H1 (cell line): ENCODE measurements at regions not wholly inside any gene's neighbourhood (a gene's known extent, or its start where the extent isn't known, plus 50 kb on each side); places are given as distances from the start of the nearest gene placed in this dataset.

Experiments
- CTCF ChIA-PET: fragments of 300-600 bp; sonication (Branson Sonifier 250); formaldehyde crosslinking; loops from one replicate; lab custom pipeline; 2021; ENCODE audit not compliant: partially characterized antibody; lab: Charles Lee
- POLR2A ChIA-PET: fragments of 300-600 bp; sonication (Branson Sonifier 250); formaldehyde crosslinking; loops from one replicate; lab custom pipeline; 2021; ENCODE audit warnings: inconsistent platforms; ENCODE audit not compliant: partially characterized antibody; lab: Charles Lee
- DNase-seq, 2 experiments: peaks; one replicate each; pipeline versions ENCODE4 v3.0.0 to v3.0.0-alpha.2; 2010 to 2022; ENCODE audit warnings: low spot score in 2 of 2, low read depth in 1 of 2, mixed read lengths in 1 of 2
- FAIRE-seq: peaks from 2 replicates; lab custom pipeline; 2011; peaks lifted over from hg19 to GRCh38; lab: Jason Lieb, UNC
- H2AFZ ChIP-seq: 2 replicates; pipeline ENCODE4 v1.8.1; 2012; ENCODE audit warnings: low read length, inconsistent platforms
- H2AK5ac ChIP-seq: 2 replicates; pipeline ENCODE4 v1.6.1; 2013; ENCODE audit warnings: low read depth, low read length
- H2BK120ac ChIP-seq: replicated peaks from 2 replicates; pipeline ENCODE3; 2013; ENCODE audit warnings: low read depth, low read length, inconsistent platforms
- H2BK12ac ChIP-seq: 2 replicates; pipeline ENCODE4 v1.6.1; 2013; ENCODE audit warnings: low read depth, low read length
- H2BK15ac ChIP-seq: 2 replicates; pipeline ENCODE4 v1.6.1; 2013; ENCODE audit warnings: low read length
- H2BK20ac ChIP-seq: 2 replicates; pipeline ENCODE4 v1.6.1; 2013; ENCODE audit warnings: low read length
- H2BK5ac ChIP-seq: 2 replicates; pipeline ENCODE4 v1.6.1; 2013; ENCODE audit warnings: low read depth, low read length
- H3K14ac ChIP-seq: 2 replicates; pipeline ENCODE4 v1.6.1; 2013; ENCODE audit warnings: inconsistent platforms; ENCODE audit not compliant: insufficient read length
- H3K18ac ChIP-seq: 2 replicates; pipeline ENCODE4 v1.6.1; 2013; ENCODE audit warnings: low read length; ENCODE audit errors: extremely low read depth
- H3K23ac ChIP-seq: 2 replicates; pipeline ENCODE4 v1.6.1; 2013; ENCODE audit warnings: inconsistent platforms; ENCODE audit not compliant: insufficient read length
- H3K23me2 ChIP-seq: 2 replicates; pipeline ENCODE4 v1.6.1; 2013; ENCODE audit warnings: low read depth, low read length
- H3K27ac ChIP-seq: 2 replicates; pipeline ENCODE4 v1.6.1; 2011; ENCODE audit warnings: low read depth, low read length, inconsistent platforms
- H3K27me3 ChIP-seq, 4 experiments: replicated peaks in 1 of 4; 1 replicate in 1 of 4; 2 replicates in 3 of 4; pipeline versions ENCODE4 v1.6.1 to v1.8.1; 2011 to 2013; ENCODE audit warnings: low read length in 3 of 4, mild to moderate bottlenecking in 3 of 4, inconsistent platforms in 2 of 4, mixed read lengths in 2 of 4, moderate library complexity in 1 of 4; ENCODE audit not compliant: control insufficient read depth in 3 of 4, insufficient read depth in 3 of 4; ENCODE audit errors: extremely low read depth in 1 of 4
- H3K36me3 ChIP-seq, 4 experiments: 2 replicates each; pipeline versions ENCODE4 v1.6.1 to v1.8.1; 2011 to 2013; ENCODE audit warnings: mild to moderate bottlenecking in 4 of 4, low read length in 3 of 4, moderate library complexity in 2 of 4, control low read depth in 1 of 4, inconsistent platforms in 1 of 4; ENCODE audit not compliant: insufficient read depth in 4 of 4, control insufficient read depth in 2 of 4
- H3K4ac ChIP-seq: replicated peaks from 2 replicates; pipeline ENCODE3; 2013; ENCODE audit warnings: low read length, low read depth, mixed read lengths, inconsistent platforms; ENCODE audit not compliant: insufficient read length
- H3K4me1 ChIP-seq, 4 experiments: replicated peaks in 1 of 4; 1 replicate in 1 of 4; 2 replicates in 3 of 4; pipeline versions ENCODE4 v1.6.1 to v1.8.1; 2011 to 2013; ENCODE audit warnings: low read length in 3 of 4, inconsistent platforms in 2 of 4, mixed read lengths in 1 of 4; ENCODE audit not compliant: insufficient read depth in 4 of 4, control insufficient read depth in 3 of 4
- H3K4me2 ChIP-seq, 2 experiments: 2 replicates each; pipeline versions ENCODE4 v1.6.1 to v1.8.1; 2011 to 2013; ENCODE audit warnings: low read depth in 2 of 2, low read length in 2 of 2, control low read depth in 1 of 2, inconsistent platforms in 1 of 2, mild to moderate bottlenecking in 1 of 2; ENCODE audit not compliant: insufficient read depth in 1 of 2
- H3K4me3 ChIP-seq, 4 experiments: fragments of 200-600, 300-600 bp in 1 of 4; sonication (generic), shearing (Covaris generic), sonication (Bioruptor Twin) in 1 of 4; 2 replicates each; pipeline versions ENCODE4 v1.5.1 to v1.8.1; 2011 to 2016; ENCODE audit warnings: low read length in 4 of 4, low read depth in 3 of 4, control low read depth in 2 of 4, inconsistent platforms in 2 of 4, mild to moderate bottlenecking in 2 of 4, mixed read lengths in 1 of 4, moderate library complexity in 1 of 4; ENCODE audit not compliant: insufficient read depth in 2 of 4; ENCODE audit errors: extremely low read depth in 1 of 4
- H3K56ac ChIP-seq: replicated peaks from 2 replicates; pipeline ENCODE3; 2013; ENCODE audit warnings: low read depth, mild to moderate bottlenecking, mixed read lengths, low read length, inconsistent platforms; ENCODE audit not compliant: insufficient read length
- H3K79me1 ChIP-seq: 2 replicates; pipeline ENCODE4 v1.6.1; 2013; ENCODE audit warnings: low read depth, low read length, control low read depth
- H3K79me2 ChIP-seq, 2 experiments: 2 replicates each; pipeline versions ENCODE4 v1.6.1 to v1.8.1; 2012 to 2013; ENCODE audit warnings: low read length in 2 of 2, mild to moderate bottlenecking in 2 of 2, inconsistent platforms in 1 of 2; ENCODE audit not compliant: insufficient read depth in 2 of 2, control insufficient read depth in 1 of 2
- H3K9ac ChIP-seq, 4 experiments: replicated peaks in 1 of 4; 1 replicate in 1 of 4; 2 replicates in 3 of 4; pipeline versions ENCODE4 v1.6.1 to v1.8.1; 2011 to 2013; ENCODE audit warnings: low read depth in 3 of 4, low read length in 3 of 4, control low read depth in 2 of 4, mild to moderate bottlenecking in 2 of 4, moderate library complexity in 2 of 4, inconsistent platforms in 1 of 4; ENCODE audit errors: extremely low read depth in 1 of 4
- H3K9me3 ChIP-seq, 2 experiments: 2 replicates each; pipeline versions ENCODE4 v1.6.1 to v1.8.1; 2012 to 2013; ENCODE audit warnings: mild to moderate bottlenecking in 2 of 2, moderate library complexity in 2 of 2, control low read depth in 1 of 2, inconsistent platforms in 1 of 2, low read depth in 1 of 2, low read length in 1 of 2, mixed read lengths in 1 of 2; ENCODE audit not compliant: insufficient read depth in 2 of 2
- H4K20me1 ChIP-seq, 2 experiments: replicated peaks in 1 of 2; 2 replicates each; pipeline versions ENCODE3 to v1.8.1; 2011 to 2013; ENCODE audit warnings: inconsistent platforms in 2 of 2, low read length in 2 of 2, mild to moderate bottlenecking in 1 of 2; ENCODE audit not compliant: insufficient read depth in 2 of 2, control insufficient read depth in 1 of 2
- H4K5ac ChIP-seq: 2 replicates; pipeline ENCODE4 v1.6.1; 2013; ENCODE audit warnings: low read length, low read depth, mixed read lengths, inconsistent platforms; ENCODE audit not compliant: insufficient read length
- H4K8ac ChIP-seq: 2 replicates; pipeline ENCODE4 v1.8.0; 2013; ENCODE audit warnings: mild to moderate bottlenecking, moderate library complexity, low read length, inconsistent platforms; ENCODE audit not compliant: insufficient read depth; ENCODE audit errors: extremely low read depth
- H4K91ac ChIP-seq: replicated peaks from 2 replicates; pipeline ENCODE3; 2013; ENCODE audit warnings: low read length, mixed read lengths, inconsistent platforms; ENCODE audit not compliant: insufficient read length
- ATF2 ChIP-seq: IDR thresholded peaks from 2 replicates; pipeline ENCODE4 v1.6.1; 2012; ENCODE audit warnings: low read length, inconsistent platforms
- EZH2 ChIP-seq: fragments of 200-600 bp; sonication (generic); IDR thresholded peaks from 2 replicates; pipeline ENCODE4 v1.7.1; 2012; ENCODE audit warnings: low read depth, mild to moderate bottlenecking, moderate library complexity, low read length, inconsistent platforms; ENCODE audit not compliant: severe bottlenecking
- MAFK ChIP-seq: IDR thresholded peaks from 2 replicates; pipeline ENCODE4 v1.6.1; 2012; ENCODE audit warnings: low read depth, mild to moderate bottlenecking, improper control_type of control experiment, low read length
- POLR2A ChIP-seq, 2 experiments: IDR thresholded peaks; 1 replicate in 1 of 2; 2 replicates in 1 of 2; pipeline ENCODE4 v1.6.1; 2011; ENCODE audit warnings: low read depth in 2 of 2, low read length in 2 of 2, mild to moderate bottlenecking in 2 of 2; ENCODE audit errors: control extremely low read depth in 1 of 2
- RFX5 ChIP-seq: IDR thresholded peaks from 2 replicates; pipeline ENCODE4 v1.6.1; 2011; ENCODE audit warnings: low read depth, low read length, improper control_type of control experiment, borderline replicate concordance
- SIN3A ChIP-seq, 2 experiments: IDR thresholded peaks in 1 of 2; conservative IDR thresholded peaks in 1 of 2; 2 replicates each; pipeline ENCODE4 v1.6.1; 2011 to 2012; ENCODE audit warnings: low read length in 2 of 2, improper control_type of control experiment in 1 of 2, low read depth in 1 of 2, mild to moderate bottlenecking in 1 of 2
- SIX5 ChIP-seq: IDR thresholded peaks from 2 replicates; pipeline ENCODE4 v1.6.1; 2011; ENCODE audit warnings: mild to moderate bottlenecking, low read depth, low read length
- ZNF274 ChIP-seq: IDR thresholded peaks from 2 replicates; pipeline ENCODE4 v1.7.0; 2012; ENCODE audit warnings: low read length, borderline replicate concordance; ENCODE audit errors: extremely low read depth
- WGBS, 2 experiments: shearing (Covaris generic) in 1 of 2; methylation state at CpG; one replicate each; pipeline versions ENCODE4 v1.1.6 to v1.1.7; 2013 to 2015; ENCODE audit warnings: low lambda C conversion rate in 2 of 2, mixed read lengths in 2 of 2, inconsistent platforms in 1 of 2, low coverage in 1 of 2, missing lambda C conversion rate in 1 of 2; ENCODE audit not compliant: insufficient replicate concordance in 2 of 2, insufficient coverage in 1 of 2, insufficient read length in 1 of 2; ENCODE audit errors: extremely low coverage in 1 of 2, missing lambda C conversion rate in 1 of 2; 5-methylcytosine and 5-hydroxymethylcytosine counted together

GRCh38 chr3:137325934-137326333 is 368.2 kb downstream of the IL20RB start:
- H3K9ac ChIP-seq, result no peak overlapping the region
- no peak overlapping the region for H3K4me2 ChIP-seq
- no peak overlapping the region for H3K27ac ChIP-seq
- TF ChIP-seq MAFK (no peak), SIN3A (conservative IDR thresholded peaks at IDR 0.05 in 1 of 2, IDR thresholded peaks at IDR 0.05 in 1 of 2; ENCODE audit: low read depth in 1 of 2, low read length in 2 of 2) (no peak), POLR2A (IDR thresholded peaks at IDR 0.05; ENCODE audit: control extremely low read depth in 1 of 2, low read depth in 2 of 2, low read length in 2 of 2) (no peak), ATF2 (no peak), SIX5 (no peak), EZH2 (no peak), RFX5 (no peak), ZNF274 (no peak)
- H2BK20ac ChIP-seq, result no peak overlapping the region
- no peak overlapping the region for H2BK120ac ChIP-seq
- H3K23ac ChIP-seq, result no peak overlapping the region
- no peak for DNase-seq
- H4K8ac ChIP-seq, result no peak overlapping the region
- no peak overlapping the region; the same call in 1 of the 2 replicates for H2AFZ ChIP-seq
- H3K9me3 ChIP-seq, result no peaks in the 10 kb centered on the region
- CTCF ChIA-PET, result interaction anchor here (1.6 kb wide), 1 partner anchor 32 kb away, joined by 3 read pairs; no protein-coding TSS in a partner anchor
- 83% methylated on average over 3 of the region's 3 CpGs; no CpG with 5 or more reads in 1 of the 2 experiments for WGBS, 2 experiments
- H3K27me3 ChIP-seq, result no peaks in the 10 kb centered on the region
- no peak overlapping the region for H3K4me3 ChIP-seq
- no peaks in the 10 kb centered on the region for H3K23me2 ChIP-seq
- no peak overlapping the region for H2AK5ac ChIP-seq
- POLR2A ChIA-PET, result no interaction called here
- H3K36me3 ChIP-seq, result no peaks in the 10 kb centered on the region
- H4K20me1 ChIP-seq, result no peaks in the 10 kb centered on the region
- no peak overlapping the region for H3K4ac ChIP-seq
- H3K79me2 ChIP-seq, result no peaks in the 10 kb centered on the region
- H4K91ac ChIP-seq, result no peak overlapping the region
- no peak overlapping the region for H2BK15ac ChIP-seq
- H3K56ac ChIP-seq, result no peak overlapping the region
- H3K4me1 ChIP-seq, result no peaks in the 10 kb centered on the region
- no peak overlapping the region for H3K18ac ChIP-seq
- no peak overlapping the region for H3K14ac ChIP-seq
- H3K79me1 ChIP-seq, result no peaks in the 10 kb centered on the region
- H2BK12ac ChIP-seq, result no peak overlapping the region
- FAIRE-seq, result no peak
- H2BK5ac ChIP-seq, result no peak overlapping the region
- no peak overlapping the region for H4K5ac ChIP-seq
